ENCODE measurements at regions not wholly inside any gene's neighbourhood (a gene's known extent, or its start where the extent isn't known, plus 50 kb on each side); places are given as distances from the start of the nearest gene placed in this dataset.

DNA sequence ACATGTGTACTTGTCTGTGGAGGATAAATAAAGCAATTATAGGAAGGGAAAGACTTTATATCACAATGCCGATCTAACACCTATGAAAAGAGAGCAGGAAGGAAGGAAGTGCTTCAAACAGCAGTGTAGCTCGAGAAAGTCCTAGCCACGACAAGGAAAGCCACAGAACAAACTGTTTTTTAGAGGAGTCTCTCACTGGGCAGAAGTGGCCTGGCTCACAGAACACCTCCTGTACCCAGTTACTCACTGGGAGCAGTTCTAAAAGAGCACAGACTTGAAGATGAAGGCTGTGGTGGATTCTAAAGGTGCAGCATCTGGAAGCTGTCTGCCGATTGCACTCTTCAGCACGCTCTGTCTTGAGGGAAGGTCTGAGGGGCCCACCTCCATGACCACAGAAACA lies 248.8 kb upstream of the ATP11B start:
- no peaks in the 10 kb centered on the region for H3K4me1 ChIP-seq (ENCODE audit: control insufficient read depth in 1 of 2, low read depth in 2 of 2)
- no peaks in the 10 kb centered on the region for H3K27me3 ChIP-seq (replicated peaks; ENCODE audit: insufficient read depth)
- H3K36me3 ChIP-seq, result no peaks in the 10 kb centered on the region
- ATAC-seq (ENCODE audit: insufficient number of reproducible peaks, low FRiP score, low read depth), result no peak
- DNase-seq (ENCODE audit: low spot score), result no peak
- H3K4me3 ChIP-seq, result no peak overlapping the region
- no peak overlapping the region for H3K27ac ChIP-seq
- no peaks in the 10 kb centered on the region for H3K9me3 ChIP-seq
- TF ChIP-seq, protein P1, sequence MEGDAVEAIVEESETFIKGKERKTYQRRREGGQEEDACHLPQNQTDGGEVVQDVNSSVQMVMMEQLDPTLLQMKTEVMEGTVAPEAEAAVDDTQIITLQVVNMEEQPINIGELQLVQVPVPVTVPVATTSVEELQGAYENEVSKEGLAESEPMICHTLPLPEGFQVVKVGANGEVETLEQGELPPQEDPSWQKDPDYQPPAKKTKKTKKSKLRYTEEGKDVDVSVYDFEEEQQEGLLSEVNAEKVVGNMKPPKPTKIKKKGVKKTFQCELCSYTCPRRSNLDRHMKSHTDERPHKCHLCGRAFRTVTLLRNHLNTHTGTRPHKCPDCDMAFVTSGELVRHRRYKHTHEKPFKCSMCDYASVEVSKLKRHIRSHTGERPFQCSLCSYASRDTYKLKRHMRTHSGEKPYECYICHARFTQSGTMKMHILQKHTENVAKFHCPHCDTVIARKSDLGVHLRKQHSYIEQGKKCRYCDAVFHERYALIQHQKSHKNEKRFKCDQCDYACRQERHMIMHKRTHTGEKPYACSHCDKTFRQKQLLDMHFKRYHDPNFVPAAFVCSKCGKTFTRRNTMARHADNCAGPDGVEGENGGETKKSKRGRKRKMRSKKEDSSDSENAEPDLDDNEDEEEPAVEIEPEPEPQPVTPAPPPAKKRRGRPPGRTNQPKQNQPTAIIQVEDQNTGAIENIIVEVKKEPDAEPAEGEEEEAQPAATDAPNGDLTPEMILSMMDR (IDR thresholded peaks at IDR 0.05), result no peak

DNA sequence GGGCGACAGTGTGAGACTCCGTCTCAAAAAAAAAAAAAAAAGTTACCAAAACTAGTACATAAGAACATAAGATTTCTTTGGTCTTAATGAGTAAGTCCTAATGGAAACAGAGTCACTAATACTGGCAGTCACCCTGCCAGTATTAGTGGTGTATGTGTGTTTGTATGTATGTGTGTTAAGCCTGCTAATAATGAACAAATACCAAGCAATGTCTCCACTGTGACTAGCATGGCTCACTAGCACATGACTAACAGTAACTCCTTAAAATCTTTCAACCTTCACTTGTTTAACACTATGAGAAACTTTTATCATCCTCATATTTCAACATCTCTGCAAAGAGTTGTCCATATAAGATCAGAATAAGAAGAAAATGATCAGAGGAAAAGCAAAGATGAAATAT lies 231.0 kb upstream of the ATP11B start:
- ATAC-seq (ENCODE audit: insufficient number of reproducible peaks, low FRiP score, low read depth), result no peak
- no peak for DNase-seq (ENCODE audit: low spot score)

DNA sequence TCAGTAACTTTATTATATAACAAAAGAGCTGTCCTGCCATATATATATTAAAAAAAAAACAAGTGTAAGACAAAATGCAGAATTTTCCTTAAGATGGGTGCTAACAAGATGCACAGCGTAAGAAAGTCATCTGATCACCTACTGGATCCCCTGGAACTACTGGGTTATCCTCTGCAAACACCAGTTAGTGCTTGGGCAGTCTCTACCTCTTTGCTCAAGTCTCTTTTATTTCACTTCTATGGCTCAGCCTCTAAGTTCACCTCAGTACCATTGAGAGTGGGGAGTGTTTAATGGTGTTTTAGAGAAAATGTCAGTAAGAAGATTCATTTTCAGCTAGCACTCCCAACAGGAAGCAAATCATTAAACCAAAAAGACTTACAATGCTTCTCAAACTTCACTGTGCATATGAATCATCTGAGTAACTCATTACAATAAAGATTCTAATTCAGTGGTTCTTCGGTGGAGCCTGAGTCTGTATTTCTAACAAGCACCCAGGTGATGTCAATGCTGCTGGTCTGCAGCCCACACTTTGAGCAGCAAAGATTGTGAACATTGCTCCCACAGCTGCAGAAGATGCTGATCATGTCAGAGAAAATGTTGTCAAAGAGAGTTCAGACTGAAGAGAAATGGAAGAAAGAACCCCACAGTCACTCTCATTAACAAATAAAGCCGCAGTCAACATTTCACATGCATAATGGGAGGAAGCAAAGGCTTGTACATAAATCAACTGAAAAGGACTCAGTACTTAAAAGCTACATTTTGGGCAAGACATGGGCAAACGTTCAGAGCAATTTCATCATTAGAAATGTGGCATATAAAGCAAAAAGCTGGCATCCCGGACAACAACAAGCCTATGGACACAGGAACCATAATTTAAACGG lies 227.1 kb upstream of the ATP11B start:
- no peaks in the 10 kb centered on the region for H3K4me1 ChIP-seq (ENCODE audit: control insufficient read depth in 1 of 2, low read depth in 2 of 2)
- H3K27ac ChIP-seq, result no peak overlapping the region
- H3K9me3 ChIP-seq, result no peaks in the 10 kb centered on the region
- H3K36me3 ChIP-seq, result no peaks in the 10 kb centered on the region
- TF ChIP-seq, protein P1 (IDR thresholded peaks at IDR 0.05), result no peak
- ATAC-seq (ENCODE audit: insufficient number of reproducible peaks, low FRiP score, low read depth) (no peak), DNase-seq (ENCODE audit: low spot score) (no peak)
- no peak overlapping the region for H3K4me3 ChIP-seq
- H3K27me3 ChIP-seq (replicated peaks; ENCODE audit: insufficient read depth), result no peaks in the 10 kb centered on the region

More for the DNA sequence above, 231.0 kb upstream of the ATP11B start:
- Histone ChIP-seq H3K9me3 (peaks cover 12% of the 10 kb centered on the region), H3K36me3 (no peaks in the 10 kb centered on the region), H3K4me3 (no peak overlapping the region), H3K4me1 (ENCODE audit: control insufficient read depth in 1 of 2, low read depth in 2 of 2) (no peaks in the 10 kb centered on the region), H3K27ac (no peak overlapping the region), H3K27me3 (replicated peaks; ENCODE audit: insufficient read depth) (no peaks in the 10 kb centered on the region)
- TF ChIP-seq, protein P1 (IDR thresholded peaks at IDR 0.05), result no peak

DNA sequence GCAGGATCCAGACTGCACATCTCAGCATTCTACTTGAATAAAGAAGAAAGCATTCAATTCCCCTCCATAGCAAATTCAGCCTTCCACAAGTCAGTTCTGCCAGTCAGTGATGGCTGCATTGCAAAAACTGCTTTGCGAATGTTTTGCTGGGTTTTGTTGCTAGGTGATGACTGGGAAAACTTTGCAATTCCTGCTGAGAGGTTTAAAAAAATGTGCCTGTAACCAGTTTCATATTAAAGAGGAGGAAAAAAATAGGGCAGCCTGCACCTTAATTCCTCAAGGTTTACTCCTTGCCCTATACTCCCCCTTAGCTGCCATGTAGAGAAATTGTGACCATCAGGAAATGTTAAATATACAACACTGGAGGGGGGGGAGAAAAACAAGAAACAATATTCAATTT lies 225.6 kb upstream of the ATP11B start:
- TF ChIP-seq, protein P1 (IDR thresholded peaks at IDR 0.05), result no peak
- Histone ChIP-seq H3K27ac (no peak overlapping the region), H3K36me3 (no peaks in the 10 kb centered on the region), H3K4me3 (no peak overlapping the region), H3K9me3 (no peaks in the 10 kb centered on the region), H3K4me1 (ENCODE audit: control insufficient read depth in 1 of 2, low read depth in 2 of 2) (no peaks in the 10 kb centered on the region), H3K27me3 (replicated peaks; ENCODE audit: insufficient read depth) (no peaks in the 10 kb centered on the region)
- DNase-seq (ENCODE audit: low spot score), result no peak
- no peak for ATAC-seq (ENCODE audit: insufficient number of reproducible peaks, low FRiP score, low read depth)

DNA sequence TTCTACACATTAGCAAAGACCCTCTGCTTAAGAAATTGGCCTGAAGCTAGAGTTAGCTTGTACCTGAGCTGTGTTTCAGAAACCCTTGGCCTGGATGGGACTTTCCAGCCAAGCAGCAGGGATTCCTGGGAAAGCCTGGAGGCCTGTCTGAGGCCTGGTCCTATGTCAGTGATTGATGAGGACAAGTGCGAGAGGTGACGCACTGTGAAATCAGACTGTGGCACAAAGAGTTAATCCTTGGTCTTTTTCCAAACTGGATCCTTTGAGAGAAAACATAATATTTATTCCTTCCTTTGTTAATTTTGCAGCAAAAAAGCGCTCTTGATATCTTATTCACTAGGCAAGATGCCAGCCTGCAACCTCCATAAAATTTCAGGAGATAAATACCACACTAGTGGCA lies 225.0 kb upstream of the ATP11B start:
- Histone ChIP-seq H3K36me3 (no peaks in the 10 kb centered on the region), H3K27me3 (replicated peaks; ENCODE audit: insufficient read depth) (no peaks in the 10 kb centered on the region), H3K4me3 (no peak overlapping the region), H3K4me1 (ENCODE audit: control insufficient read depth in 1 of 2, low read depth in 2 of 2) (no peaks in the 10 kb centered on the region), H3K27ac (no peak overlapping the region), H3K9me3 (no peaks in the 10 kb centered on the region)
- DNase-seq (ENCODE audit: low spot score) (no peak), ATAC-seq (ENCODE audit: insufficient number of reproducible peaks, low FRiP score, low read depth) (no peak)
- TF ChIP-seq, protein P1 (IDR thresholded peaks at IDR 0.05), result no peak
